Head of caudate nucleus (tissue), 42 donors: ENCODE measurements at regions not wholly inside any gene's neighbourhood (a gene's known extent, or its start where the extent isn't known, plus 50 kb on each side); places are given as distances from the start of the nearest gene placed in this dataset.
"Not testable (repeated sequence)": the region's sequence is repeated elsewhere in the genome, so short reads cannot be mapped to it uniquely, and the experiment has no call there.

ENCODE experiments used
- DNase-seq, 42 donors: peaks; one replicate each; pipeline versions ENCODE4 v3.0.0 to v3.0.0-alpha.2; 2020 to 2021; ENCODE audit warnings: mixed read lengths in 7 of 42
- intact Hi-C: fragments of 100-400 bp; cut with DNase I; formaldehyde crosslinking; loops from one replicate; pipeline ENCODE4 v1.15.0; 2022

GRCh38 chr13:79874396-79875360 lies 393.7 kb downstream of the NDFIP2 start:
- intact Hi-C loops, result no loop called here
- peak in 1 of 42 donors; percentile 18 for DNase-seq

- no peak for DNase-seq
- intact Hi-C loops, result no loop called here
Observed at GRCh38 chr13:79871594-79871993, 390.6 kb downstream of the NDFIP2 start.

- DNase-seq, result no peak
- intact Hi-C loops, result no loop called here
Observed at GRCh38 chr13:79870766-79871165, 389.8 kb downstream of the NDFIP2 start.

- intact Hi-C loops, result no loop called here
- DNase-seq, result no peak
Observed at GRCh38 chr13:79870123-79870522, 389.2 kb downstream of the NDFIP2 start.

- no peak for DNase-seq
- intact Hi-C loops, result no loop called here
Observed at GRCh38 chr13:79869326-79869725, 388.4 kb downstream of the NDFIP2 start.

GRCh38 chr13:79867254-79867653 lies 386.3 kb downstream of the NDFIP2 start:
- intact Hi-C loops, result no loop called here
- no peak for DNase-seq

- DNase-seq, result no peak
- intact Hi-C loops, result no loop called here
Observed at GRCh38 chr13:79866436-79866835, 385.5 kb downstream of the NDFIP2 start.

GRCh38 chr13:79862515-79862914 lies 381.6 kb downstream of the NDFIP2 start:
- intact Hi-C loops, result no loop called here
- no peak for DNase-seq

GRCh38 chr13:79861731-79862130 lies 380.8 kb downstream of the NDFIP2 start:
- no peak for DNase-seq
- intact Hi-C loops, result no loop called here

GRCh38 chr13:79860791-79861190 lies 379.8 kb downstream of the NDFIP2 start:
- DNase-seq, result no peak
- intact Hi-C loops, result no loop called here

- intact Hi-C loops, result no loop called here
- peak in 32 of 42 donors; percentile 2 to 83 (median 32) for DNase-seq
Observed at GRCh38 chr13:79859756-79860155, 378.8 kb downstream of the NDFIP2 start.

GRCh38 chr13:79853251-79853650 lies 372.3 kb downstream of the NDFIP2 start:
- intact Hi-C loops, result no loop called here
- no peak for DNase-seq

- no peak for DNase-seq
- intact Hi-C loops, result no loop called here
Observed at GRCh38 chr13:79851318-79851717, 370.4 kb downstream of the NDFIP2 start.

- intact Hi-C loops, result no loop called here
- DNase-seq, result peak in 4 of 42 donors; percentile 7 to 12 (median 10)
Observed at GRCh38 chr13:79847882-79848592, 367.1 kb downstream of the NDFIP2 start.

GRCh38 chr13:79846386-79846785 lies 365.4 kb downstream of the NDFIP2 start:
- intact Hi-C loops, result no loop called here
- no peak for DNase-seq

GRCh38 chr13:79837741-79838450 lies 356.9 kb downstream of the NDFIP2 start:
- intact Hi-C loops, result no loop called here
- DNase-seq, result no peak

GRCh38 chr13:79836121-79836520 lies 355.2 kb downstream of the NDFIP2 start:
- intact Hi-C loops, result not testable (repeated sequence)

GRCh38 chr13:79834876-79835275 lies 353.9 kb downstream of the NDFIP2 start:
- no peak for DNase-seq
- intact Hi-C loops, result no loop called here

More at GRCh38 chr13:79836121-79836520, 355.2 kb downstream of the NDFIP2 start:
- not testable (repeated sequence) for DNase-seq

GRCh38 chr13:79833991-79834390 lies 353.0 kb downstream of the NDFIP2 start:
- intact Hi-C loops, result no loop called here
- no peak for DNase-seq

- intact Hi-C loops, result no loop called here
- no peak for DNase-seq
Observed at GRCh38 chr13:79831556-79831955, 350.6 kb downstream of the NDFIP2 start.
